GM19397 (cell line): ENCODE measurements at regions not wholly inside any gene's neighbourhood (a gene's known extent, or its start where the extent isn't known, plus 50 kb on each side); places are given as distances from the start of the nearest gene placed in this dataset.
"Not testable (repeated sequence)": the region's sequence is repeated elsewhere in the genome, so short reads cannot be mapped to it uniquely, and the experiment has no call there.

Source experiments
- ATAC-seq: cut with Tn5 transposase; IDR thresholded peaks from one replicate; pipeline ENCODE4 v1.9.1; 2021; ENCODE audit warnings: mild to moderate bottlenecking, moderate library complexity; ENCODE audit not compliant: unreplicated experiment

DNA sequence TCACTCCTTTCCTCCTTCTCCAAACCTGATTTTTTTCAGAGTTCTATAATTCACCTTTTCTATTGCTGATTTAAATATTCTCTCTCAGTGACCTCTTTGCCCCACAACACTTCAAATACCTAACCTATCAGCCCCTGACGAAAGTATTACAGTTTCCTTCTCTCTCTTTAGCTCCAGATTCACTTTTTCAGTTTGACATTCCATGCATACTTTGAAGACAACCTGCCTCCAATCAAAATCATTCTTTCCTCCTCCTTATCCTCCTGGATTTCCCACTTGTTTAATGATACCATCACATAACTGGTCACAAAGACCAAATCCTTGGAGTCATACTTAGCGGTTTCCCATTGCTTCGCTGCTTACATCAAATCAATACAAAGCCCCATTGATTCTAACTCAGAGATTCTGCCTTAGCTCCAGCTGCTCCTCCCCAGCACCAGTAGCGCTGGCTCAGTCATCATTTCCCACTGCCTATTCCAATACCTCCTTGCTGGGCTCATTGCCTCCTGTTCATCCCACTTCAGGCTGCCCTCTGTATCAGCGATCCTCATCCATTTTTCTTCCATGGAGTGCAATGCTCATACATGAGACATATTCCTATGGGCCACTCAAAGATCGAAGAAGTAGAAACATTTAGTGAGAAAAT is 240.1 kb downstream of the ZNF92 start:
- not testable (repeated sequence) for ATAC-seq

DNA sequence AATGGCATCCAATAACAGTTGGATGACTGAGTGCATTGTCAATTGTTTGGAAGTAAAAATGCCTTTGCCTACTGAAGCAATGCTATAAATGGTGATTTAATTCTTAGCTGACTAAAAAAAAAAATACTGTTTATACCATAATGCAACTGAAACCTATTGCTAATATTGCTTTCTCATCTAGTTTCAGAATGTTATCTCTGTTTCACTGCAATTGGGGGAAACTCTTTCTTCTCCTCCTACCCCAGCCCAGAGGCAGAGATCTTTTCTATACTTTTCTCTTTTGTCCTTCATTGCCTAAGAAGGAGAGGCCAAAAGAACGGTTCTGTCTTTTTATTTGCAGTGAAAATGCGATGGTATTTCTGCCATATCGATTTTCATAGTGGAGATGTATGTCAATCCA is 242.5 kb downstream of the ZNF92 start:
- not testable (repeated sequence) for ATAC-seq

DNA sequence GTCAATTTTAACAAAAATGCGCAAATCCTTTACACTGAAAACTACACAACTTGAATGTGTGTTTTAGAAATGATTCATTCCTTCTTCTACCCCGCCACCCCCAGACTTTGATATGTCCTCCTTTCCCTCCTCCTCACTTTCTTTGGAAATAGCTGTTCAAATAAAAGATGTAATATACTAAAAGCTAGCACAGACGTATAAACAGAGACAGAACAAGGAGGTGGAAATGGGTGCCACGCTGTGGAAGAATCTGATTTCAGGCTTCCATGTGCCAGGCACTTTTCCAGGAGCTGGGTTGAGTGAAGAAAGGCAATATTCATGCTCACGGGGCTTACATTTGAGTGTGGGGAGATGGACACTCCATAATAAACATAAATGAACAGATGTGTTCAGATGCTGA is 246.6 kb downstream of the ZNF92 start:
- not testable (repeated sequence) for ATAC-seq

DNA sequence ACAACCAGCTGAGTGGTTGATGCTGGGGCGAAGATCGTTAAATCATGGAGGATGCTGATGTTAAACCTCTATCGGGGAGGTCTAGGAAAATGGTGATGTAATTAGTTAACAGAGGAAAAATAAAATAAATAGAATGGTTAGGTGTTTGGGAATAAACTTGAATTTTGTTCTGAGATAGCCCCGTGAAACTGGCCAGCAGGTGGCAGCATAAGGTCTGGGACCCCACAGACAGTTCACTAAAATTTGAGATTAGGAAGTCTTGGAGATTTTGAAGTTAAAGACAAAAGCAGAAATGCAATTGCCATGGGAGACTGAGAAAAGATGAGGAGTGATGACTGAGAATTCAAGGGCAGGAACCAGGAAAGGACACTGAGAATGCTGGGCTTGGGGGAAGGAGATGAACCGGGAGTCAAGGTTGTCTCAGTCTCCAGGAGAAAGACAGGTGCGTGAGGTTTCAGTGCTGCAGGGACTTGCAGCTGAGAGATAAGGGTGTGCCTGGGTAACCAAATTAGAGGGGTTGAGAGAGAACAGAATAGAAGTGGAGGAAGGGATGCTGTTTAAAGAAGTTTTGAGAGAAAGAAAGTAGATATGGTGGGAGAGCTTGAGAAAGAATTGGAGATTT is 248.0 kb downstream of the ZNF92 start:
- ATAC-seq: not testable (repeated sequence)

DNA sequence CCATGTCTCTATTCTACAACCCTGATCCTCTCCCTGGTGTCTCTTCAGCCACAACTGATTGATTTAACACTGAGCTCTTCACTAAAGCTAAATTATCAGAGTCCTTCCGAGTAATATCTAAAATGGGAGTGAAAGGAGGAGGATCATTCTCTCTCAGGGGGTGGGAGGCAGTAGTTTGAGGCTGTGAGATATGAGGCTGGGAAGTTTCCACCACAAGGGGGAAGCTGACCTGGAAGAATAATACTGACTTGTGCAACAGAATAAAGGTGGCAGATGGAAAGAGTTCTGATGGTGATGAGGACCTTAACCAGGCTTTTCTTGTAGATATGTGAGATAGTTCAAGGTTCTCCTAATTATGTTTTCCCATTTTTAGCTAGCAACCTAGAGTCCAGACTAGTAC is 241.6 kb upstream of the VKORC1L1 start:
- not testable (repeated sequence) for ATAC-seq

DNA sequence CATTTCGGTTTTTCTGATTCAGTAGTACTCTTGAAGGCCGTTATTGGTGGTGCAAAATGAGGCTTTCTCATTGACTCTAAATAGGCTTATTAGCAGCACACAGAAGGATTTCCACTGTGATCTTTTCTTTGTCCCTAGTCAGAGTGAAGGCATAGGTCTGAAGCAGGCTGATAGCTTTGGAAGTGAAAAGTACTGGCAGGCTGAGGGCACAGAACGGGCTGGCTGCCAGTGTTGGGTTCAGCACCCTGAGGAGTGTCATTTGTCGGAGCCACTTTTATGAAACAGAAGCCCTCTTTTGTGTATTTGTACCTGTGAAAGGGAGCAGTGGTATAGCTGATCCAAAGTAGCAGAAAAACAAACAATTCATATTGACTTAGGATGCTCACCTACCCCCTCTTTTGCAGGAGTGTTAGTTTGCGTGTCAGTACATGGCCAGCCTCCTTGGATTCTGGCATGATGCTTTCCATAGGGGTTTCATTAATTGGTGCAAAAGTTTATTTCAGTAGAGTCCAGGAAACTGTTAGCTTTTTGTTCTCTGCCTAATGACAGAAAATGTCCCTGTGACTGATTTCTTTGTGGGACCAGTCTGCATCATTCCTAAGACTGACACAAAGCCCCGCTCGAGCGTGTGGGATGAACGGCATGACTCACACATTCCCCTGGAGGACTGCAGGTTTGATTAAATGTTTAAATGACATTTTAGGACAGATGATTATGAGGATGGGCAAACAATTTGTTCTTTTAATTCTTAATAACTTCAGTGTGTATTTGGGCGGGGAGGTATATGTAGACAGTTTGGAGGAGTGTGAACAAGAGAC is 239.1 kb upstream of the VKORC1L1 start:
- ATAC-seq: not testable (repeated sequence)

DNA sequence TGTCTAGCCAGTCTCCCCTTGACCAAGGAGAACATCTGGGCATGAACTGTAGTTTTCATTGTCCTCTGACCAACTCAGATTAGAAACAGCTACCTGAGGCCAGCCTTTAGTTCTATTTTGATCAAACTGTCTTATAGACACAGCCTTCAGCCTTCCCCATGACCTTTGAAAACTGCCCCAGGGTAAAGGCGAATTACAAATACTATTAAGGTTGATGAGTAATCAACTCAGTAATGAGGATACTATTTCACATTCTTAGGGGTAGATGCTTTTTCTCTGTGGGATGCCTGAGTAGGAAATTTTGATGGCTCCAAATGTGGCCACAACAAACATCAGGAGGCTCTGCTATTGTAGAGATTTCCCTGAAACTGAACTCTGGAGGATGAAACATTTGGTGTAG is 234.0 kb upstream of the VKORC1L1 start:
- ATAC-seq: not testable (repeated sequence)

DNA sequence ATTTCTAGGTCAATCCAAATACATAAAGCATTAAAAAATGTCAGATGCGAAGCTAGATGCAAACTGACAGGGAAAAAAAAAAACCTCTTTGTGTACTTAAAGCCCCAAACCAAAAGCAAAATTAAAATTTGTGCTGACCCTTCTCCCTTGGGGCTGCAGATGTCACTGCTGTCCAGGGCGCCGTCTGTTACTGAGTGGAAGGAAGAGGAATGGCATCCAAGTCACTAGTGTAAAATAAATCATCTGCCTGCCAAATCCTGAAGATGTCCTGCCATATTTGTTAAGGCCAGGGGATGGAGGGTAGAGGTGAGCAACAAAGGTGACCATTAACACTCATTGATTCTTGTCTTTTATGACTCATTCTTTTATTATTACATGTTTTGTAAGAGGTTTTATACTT is 233.2 kb upstream of the VKORC1L1 start:
- ATAC-seq: not testable (repeated sequence)

DNA sequence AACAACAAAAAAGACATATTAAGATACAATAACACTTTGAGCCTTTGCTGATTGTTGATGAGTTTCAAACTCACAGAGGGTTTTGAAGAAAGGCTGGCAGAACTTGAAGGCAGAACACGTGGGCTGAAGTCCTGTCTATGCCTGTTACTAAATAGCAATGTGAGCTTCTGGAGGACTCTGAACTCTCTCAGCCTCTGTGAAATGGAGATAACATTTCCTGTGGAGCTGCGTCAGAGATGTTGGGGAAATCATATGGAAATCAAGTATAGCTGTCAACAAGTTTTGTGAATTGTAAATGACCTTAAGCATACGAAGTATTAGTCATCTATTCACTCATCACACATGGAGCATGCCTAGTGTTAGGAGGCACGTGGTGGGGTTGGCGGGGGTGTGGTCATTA is 229.4 kb upstream of the VKORC1L1 start:
- ATAC-seq: not testable (repeated sequence)

DNA sequence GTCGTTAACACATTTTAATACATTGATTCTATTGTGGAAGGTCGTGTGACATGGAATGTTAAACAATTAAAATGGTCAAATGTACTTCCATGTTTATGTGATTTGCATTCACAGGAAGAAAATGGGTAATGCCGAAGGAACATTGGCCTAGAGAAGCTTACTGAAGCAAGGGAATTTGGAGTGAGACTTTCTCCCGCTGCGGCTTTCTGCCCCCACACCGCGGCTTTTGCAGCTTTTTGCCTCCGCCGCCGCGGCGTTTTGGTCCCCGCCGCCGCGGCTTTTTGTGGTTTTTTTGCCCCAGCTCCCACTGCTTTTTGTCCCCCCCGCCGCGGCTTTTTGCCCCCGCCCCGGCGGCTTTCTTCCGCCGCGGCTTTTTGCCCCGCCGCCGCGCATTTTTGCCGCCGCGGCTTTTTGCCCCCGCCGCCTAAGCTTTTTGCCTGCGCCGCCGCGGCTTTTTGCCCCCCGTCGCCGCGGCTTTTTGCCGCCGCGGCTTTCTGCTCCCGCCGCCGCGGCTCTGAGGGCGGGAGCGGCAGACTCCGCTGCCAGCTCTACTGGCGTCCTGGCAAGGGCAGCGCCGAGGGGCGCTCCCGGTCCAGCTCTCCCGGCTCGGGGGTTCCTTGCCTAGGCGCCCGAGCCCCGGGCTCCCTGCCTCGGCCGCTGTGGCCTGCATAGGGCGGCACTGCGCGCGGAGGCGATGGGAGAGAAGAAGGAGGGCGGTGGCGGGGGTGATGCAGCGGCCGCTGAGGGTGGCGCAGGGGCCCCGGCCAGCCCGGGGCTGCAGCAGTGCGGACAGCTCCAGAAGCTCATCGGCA is 225.5 kb upstream of the VKORC1L1 start:
- not testable (repeated sequence) for ATAC-seq

DNA sequence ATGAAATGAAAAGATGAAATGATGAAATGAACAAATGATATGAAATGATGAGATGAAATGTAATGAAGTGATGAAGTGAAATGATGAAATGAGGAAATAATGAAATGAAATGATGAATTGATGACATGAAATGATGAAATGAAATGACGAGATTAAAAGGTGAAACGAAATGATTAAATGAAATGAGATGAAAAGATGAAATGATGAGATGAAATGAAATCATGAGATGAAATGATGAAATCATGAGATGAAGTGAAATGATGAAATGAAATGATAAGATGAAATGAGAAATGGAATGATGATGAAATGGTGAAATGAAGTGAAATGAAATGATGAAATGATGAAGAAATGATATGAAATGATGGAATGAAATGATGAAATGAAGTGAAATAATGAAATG is 221.7 kb upstream of the VKORC1L1 start:
- not testable (repeated sequence) for ATAC-seq

DNA sequence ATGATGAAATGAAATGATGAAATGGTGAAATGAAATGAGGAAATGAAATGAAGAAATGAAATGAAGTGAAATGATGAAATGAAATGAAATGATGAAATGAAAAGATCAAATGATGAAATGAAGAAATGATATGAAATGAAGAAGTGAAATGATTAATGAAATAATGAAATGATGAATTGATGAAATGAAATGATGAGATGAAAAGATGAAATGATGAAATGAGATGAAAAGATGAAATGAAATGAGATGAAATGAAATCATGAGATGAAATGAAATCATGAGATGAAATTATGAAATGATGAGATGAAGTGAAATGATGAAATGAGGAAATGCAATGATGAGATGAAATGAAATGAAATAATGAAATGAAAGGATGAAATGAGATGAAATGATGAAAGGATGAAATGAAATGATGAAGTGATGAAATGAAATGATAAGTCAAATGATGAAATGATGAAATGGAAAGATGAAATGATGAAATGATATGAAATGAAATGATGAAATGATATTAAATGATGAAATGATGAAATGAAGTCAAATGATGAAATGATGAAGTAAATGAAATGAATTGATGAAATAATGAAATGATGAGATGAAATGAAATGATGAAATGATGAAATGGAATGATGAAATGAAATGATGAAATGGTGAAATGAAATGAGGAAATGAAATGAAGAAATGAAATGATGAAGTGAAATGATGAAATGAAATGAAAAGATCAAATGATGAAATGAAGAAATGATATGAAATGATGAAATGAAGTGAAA is 220.9 kb upstream of the VKORC1L1 start:
- ATAC-seq: not testable (repeated sequence)

DNA sequence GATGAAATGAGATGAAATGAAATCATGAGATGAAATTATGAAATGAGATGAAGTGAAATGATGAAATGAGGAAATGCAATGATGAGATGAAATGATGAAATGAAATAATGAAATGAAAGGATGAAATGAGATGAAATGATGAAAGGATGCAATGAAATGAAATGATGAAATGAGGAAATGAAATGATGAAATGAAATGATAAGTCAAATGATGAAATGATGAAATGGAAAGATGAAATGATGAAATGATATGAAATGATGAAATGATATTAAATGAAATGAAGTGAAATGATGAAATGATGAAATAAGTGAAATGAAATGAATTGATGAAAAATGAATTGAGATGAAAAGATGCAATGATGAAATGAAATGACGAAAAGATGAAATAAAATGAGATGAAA is 220.2 kb upstream of the VKORC1L1 start:
- ATAC-seq: not testable (repeated sequence)

DNA sequence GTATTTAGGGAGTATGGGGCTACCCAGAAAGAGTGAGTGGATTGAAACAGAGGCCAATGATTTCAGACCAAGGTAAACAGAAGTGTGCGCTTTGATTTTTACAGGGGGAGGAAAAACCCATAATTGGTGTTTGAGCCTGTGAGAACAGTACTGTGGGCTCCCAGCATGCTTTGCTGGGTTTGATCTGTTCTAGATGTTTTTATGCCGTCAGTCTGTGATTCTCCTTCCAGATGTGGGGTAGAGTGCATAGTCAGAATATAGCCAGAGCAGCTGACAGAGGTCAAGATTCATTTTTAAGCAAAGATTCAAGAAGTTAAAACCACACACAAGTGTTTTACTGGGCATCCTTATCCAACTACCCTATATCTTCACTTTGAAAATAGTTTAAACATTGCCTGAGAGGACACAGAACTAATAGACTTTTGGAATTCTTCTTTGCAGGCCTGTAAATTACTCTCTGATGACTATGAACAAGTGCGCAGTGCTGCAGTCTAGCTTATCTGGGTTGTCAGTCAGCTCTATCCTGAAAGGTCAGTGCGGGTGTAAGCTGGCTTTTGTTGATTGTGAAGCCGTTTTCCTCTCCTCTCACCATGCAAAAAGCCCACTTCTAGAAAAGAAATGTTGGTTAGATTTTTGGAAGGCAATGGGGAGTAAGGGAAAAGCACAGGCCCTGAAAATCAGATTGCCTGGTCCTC is 216.2 kb upstream of the VKORC1L1 start:
- not testable (repeated sequence) for ATAC-seq

DNA sequence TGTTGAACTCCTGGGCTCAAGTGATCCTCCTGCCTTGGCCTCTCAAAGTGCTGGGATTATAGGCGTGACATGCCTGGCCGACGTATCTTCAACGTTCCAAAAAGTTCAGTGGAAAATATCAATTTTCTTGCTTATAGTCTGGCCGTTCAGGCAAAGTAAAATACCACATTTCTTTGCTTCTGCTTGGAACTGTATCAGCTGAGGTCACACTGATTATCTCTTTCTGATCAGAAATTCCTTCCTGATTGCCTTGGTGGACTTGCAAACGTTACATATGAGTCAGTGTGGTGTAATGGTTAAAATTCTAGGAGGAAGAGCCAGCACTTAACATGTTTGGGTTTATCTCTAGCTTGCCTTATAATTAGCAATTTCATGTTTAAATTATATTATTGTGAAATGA is 189.5 kb upstream of the VKORC1L1 start:
- ATAC-seq: not testable (repeated sequence)

DNA sequence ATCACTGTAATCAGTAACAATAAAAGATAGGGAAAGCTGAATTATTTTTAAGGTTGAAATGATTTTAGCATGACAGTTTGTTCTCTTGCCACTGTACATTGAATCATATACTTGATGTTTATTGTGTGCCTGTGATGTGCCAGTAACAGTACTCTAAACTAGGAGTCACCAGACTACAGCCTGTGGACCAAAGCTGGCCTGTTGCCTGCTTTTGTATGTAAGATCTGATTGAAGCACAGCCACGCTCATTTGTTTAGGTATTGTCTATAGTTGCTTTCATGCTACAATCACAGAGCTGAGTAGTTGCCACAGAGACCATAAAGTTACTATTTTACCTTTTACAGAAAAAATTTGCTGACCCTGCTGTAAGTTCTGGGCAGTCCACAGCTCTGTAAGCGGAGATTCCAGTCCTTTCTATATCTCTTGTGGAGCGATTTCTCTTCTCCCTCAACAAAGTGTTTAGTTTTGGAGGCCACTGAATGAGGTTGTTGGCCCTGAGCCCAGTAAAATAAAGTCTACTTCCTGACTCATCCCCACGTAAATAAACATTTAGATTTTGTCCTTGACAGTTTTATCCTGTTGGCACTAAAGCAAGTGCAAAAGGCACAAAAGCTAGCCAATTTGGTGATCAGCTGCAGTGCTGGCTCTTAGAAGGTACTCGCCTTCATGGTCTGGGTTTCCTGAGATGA is 173.7 kb upstream of the VKORC1L1 start:
- ATAC-seq: not testable (repeated sequence)

DNA sequence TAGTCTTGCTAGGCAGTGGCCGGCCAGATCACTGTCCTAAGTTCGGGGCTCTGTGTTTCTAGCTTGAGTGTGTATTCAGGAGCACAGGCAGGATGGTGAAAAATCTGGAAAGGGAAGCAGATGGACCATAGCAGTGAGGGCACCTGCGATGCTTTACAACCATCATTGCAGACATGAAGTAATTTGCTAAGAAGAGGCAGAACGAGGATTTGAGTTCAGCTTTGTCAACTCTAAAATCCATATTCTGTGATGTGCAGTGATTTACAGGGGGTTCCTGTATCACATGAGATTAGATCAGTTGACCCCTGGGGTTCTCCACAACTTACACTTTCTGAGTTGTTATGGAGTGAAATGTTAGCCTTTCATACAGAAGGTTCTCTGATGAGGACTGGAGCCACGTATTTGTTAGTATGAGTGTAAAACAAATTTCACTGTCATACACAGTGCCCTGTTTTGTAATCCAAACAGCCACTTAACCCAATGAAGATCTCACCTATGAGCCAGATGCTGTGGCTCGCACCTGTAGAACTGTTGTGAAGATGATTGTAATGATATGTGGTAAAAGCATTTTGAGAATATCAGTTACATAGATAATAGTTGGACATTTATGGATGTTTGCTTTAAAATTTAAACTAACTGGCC is 173.0 kb upstream of the VKORC1L1 start:
- ATAC-seq: not testable (repeated sequence)

DNA sequence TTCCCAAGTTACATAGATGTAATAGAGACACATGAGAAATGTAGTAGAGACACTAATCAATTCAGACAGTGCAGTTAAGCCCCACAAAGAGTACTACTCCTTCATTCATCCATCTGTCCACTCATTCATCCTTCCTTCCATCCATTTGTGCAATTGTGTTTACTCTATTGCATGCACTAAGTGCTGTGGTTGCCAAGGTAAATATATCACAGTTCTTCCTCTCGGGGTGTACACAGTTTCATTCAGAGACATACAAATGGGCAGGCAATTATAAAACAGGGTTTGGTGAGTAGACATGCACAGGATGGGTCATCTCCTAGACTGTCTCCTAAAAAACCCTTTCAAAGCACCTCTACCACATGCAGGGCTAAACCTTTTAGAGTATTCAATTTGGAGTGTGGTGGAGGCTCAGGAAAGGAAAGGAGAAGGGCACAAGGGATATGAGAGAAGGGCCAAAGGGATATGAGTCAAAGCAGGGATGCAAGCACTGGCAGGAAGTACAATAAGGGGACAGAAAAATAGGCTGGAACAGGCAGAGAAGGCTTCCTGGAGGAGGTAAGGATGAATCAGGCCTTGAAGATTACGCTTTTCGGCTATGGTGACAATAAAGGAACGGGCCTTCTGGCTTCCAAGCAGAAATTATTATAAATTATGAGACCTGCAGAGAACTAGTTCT is 153.6 kb upstream of the VKORC1L1 start:
- ATAC-seq: not testable (repeated sequence)
